ENCODE measurements at regions not wholly inside any gene's neighbourhood (a gene's known extent, or its start where the extent isn't known, plus 50 kb on each side); places are given as distances from the start of the nearest gene placed in this dataset.

GRCh38 chr1:117795190-117795589 lies 134.2 kb downstream of the GDAP2 start:
- TF ChIP-seq MAX (IDR thresholded peaks at IDR 0.05) (no peak), HDAC6 (IDR thresholded peaks at IDR 0.05; ENCODE audit: low read depth, low read length) (no peak), CTCF (IDR thresholded peaks at IDR 0.05; ENCODE audit: control extremely low read depth in 1 of 3, insufficient read depth in 1 of 3, low read depth in 1 of 3, low read length in 3 of 3) (no peak), POLR2AphosphoS5 (IDR thresholded peaks at IDR 0.05; ENCODE audit: low read depth, low read length) (no peak), EZH2 (IDR thresholded peaks at IDR 0.05; ENCODE audit: low read depth, low read length, severe bottlenecking) (no peak), CHD2 (IDR thresholded peaks at IDR 0.05; ENCODE audit: low read length) (no peak), BCL11A (IDR thresholded peaks at IDR 0.05; ENCODE audit: low read depth in 2 of 2, low read length in 2 of 2) (no peak), RNF2 (IDR thresholded peaks at IDR 0.05; ENCODE audit: borderline replicate concordance, low read depth, low read length, missing control alignments, poor library complexity, severe bottlenecking) (no peak), HDAC2 (IDR thresholded peaks at IDR 0.05; ENCODE audit: borderline replicate concordance in 1 of 2, low read depth in 2 of 2, low read length in 2 of 2) (no peak), POLR2A (IDR thresholded peaks at IDR 0.05; ENCODE audit: control extremely low read depth in 1 of 2, low read depth in 2 of 2, low read length in 2 of 2) (no peak), USF2 (IDR thresholded peaks at IDR 0.05; ENCODE audit: low read length) (no peak), EP300 (IDR thresholded peaks at IDR 0.05; ENCODE audit: borderline replicate concordance in 1 of 2, low read depth in 2 of 2, low read length in 2 of 2) (no peak), PHF8 (conservative IDR thresholded peaks at IDR 0.05; ENCODE audit: low read depth, low read length) (no peak), YY1 (IDR thresholded peaks at IDR 0.05; ENCODE audit: low read depth, low read length) (no peak)

All from H1 (cell line).